ENCODE measurements at regions not wholly inside any gene's neighbourhood (a gene's known extent, or its start where the extent isn't known, plus 50 kb on each side); places are given as distances from the start of the nearest gene placed in this dataset.
A peak's percentile ranks its signal among the peaks of the same experiment; 100 is the strongest.

DNA sequence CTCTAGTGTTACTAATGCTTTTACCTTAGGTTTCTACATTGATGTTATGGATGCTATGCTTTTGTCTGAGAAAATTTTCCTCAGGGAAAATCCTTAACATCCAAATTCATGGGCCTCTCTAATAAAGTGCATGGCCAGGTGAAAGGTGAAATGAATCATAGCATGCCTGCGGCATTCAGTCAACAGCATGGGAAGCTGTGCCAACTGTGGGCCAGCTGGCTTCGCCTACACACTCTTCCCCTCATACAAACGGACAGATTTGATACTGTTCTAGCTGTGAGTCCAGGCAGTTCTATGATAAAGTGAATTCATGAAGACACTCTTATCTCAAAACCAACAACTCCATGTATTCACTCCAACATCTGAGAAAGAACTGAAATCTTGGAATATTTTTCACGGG is 374.1 kb downstream of the PLK2 start:
- CTCF ChIA-PET: no interaction called here

DNA sequence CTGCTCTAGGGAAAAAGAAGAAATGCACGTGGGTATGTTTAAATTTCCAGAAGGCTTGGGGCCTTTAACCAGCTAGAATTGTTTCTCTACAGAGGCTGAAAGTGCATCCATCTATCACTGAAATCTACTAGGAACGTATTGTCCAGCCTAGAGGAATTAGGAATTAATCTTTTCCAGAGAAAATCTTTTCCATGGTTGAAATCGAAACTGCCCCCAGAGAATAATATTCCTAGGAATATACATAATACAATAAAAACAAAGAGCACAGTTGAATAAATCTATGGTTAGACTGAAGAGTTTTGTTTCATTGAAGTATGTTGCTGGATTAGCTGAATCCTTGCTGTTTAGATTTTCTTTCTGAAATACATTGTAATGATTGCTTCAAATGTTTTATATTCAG is 378.5 kb downstream of the PLK2 start:
- intact Hi-C loops (cut with micrococcal nuclease): no loop called here
- Histone ChIP-seq H3K4me3 (ENCODE audit: low read length) (no peak overlapping the region), H3K4me1 (ENCODE audit: insufficient read depth, low read length) (peaks cover 30% of the 10 kb centered on the region), H3K27me3 (ENCODE audit: low read length) (no peaks in the 10 kb centered on the region), H3K4me2 (ENCODE audit: low read length) (no peak overlapping the region), H3K9me2 (replicated peaks; ENCODE audit: low read length) (no peaks in the 10 kb centered on the region), H3K9me3 (ENCODE audit: low read length) (no peaks in the 10 kb centered on the region), H4K20me1 (ENCODE audit: low read length) (no peaks in the 10 kb centered on the region), H3K27ac (ENCODE audit: low read length) (peak overlapping the region; percentile 86), H3K79me2 (ENCODE audit: low read length) (no peaks in the 10 kb centered on the region), H3F3A (ENCODE audit: low read length, unreplicated experiment) (no peaks in the 10 kb centered on the region), H3K36me3 (ENCODE audit: low read depth, low read length) (no peaks in the 10 kb centered on the region), H3K9ac (ENCODE audit: low read length) (peak overlapping the region; percentile 55; the same call in 1 of the 2 replicates), H2AFZ (ENCODE audit: low read length) (no peak overlapping the region)
- ATAC-seq (no peak), DNase-seq (no peak)
- TF ChIP-seq EZH2phosphoT487 (IDR thresholded peaks at IDR 0.05; ENCODE audit: borderline replicate concordance, low read length) (no peak), EZH2 (IDR thresholded peaks at IDR 0.05; ENCODE audit: low read length, unreplicated experiment) (no peak), CTCF (conservative IDR thresholded peaks at IDR 0.05; ENCODE audit: low read depth, low read length) (no peak)
- ChIA-PET CTCF (no interaction called here), POLR2A (ENCODE audit: unreplicated experiment) (no interaction called here)
- no TSS peak for BruUV-seq (replicated peaks)

More for the DNA sequence above, 374.1 kb downstream of the PLK2 start:
- H3K4me2 ChIP-seq (ENCODE audit: low read length): peak overlapping the region; percentile 63
- no peaks in the 10 kb centered on the region for H3F3A ChIP-seq (ENCODE audit: low read length, unreplicated experiment)
- no peak overlapping the region for H2AFZ ChIP-seq (ENCODE audit: low read length)
- no peak overlapping the region for H3K4me3 ChIP-seq (ENCODE audit: low read length)
- DNase-seq: peak; percentile 84
- TF ChIP-seq EZH2phosphoT487 (IDR thresholded peaks at IDR 0.05; ENCODE audit: borderline replicate concordance, low read length): no peak
- no peak for TF ChIP-seq EZH2 (IDR thresholded peaks at IDR 0.05; ENCODE audit: low read length, unreplicated experiment)
- TF ChIP-seq CTCF (conservative IDR thresholded peaks at IDR 0.05; ENCODE audit: low read depth, low read length): no peak
- POLR2A ChIA-PET (ENCODE audit: unreplicated experiment): no interaction called here
- peak overlapping the region; percentile 79 for H3K27ac ChIP-seq (ENCODE audit: low read length)
- H3K4me1 ChIP-seq (ENCODE audit: insufficient read depth, low read length): peaks cover 21% of the 10 kb centered on the region
- H3K9me3 ChIP-seq (ENCODE audit: low read length): no peaks in the 10 kb centered on the region
- no TSS peak for BruUV-seq (replicated peaks)
- no peaks in the 10 kb centered on the region for H4K20me1 ChIP-seq (ENCODE audit: low read length)
- H3K9me2 ChIP-seq (replicated peaks; ENCODE audit: low read length): no peaks in the 10 kb centered on the region
- ATAC-seq: peak; percentile 76
- no peaks in the 10 kb centered on the region for H3K79me2 ChIP-seq (ENCODE audit: low read length)
- H3K9ac ChIP-seq (ENCODE audit: low read length): peak overlapping the region; percentile 70
- H3K36me3 ChIP-seq (ENCODE audit: low read depth, low read length): no peaks in the 10 kb centered on the region
- intact Hi-C loops (cut with micrococcal nuclease): no loop called here
- no peaks in the 10 kb centered on the region for H3K27me3 ChIP-seq (ENCODE audit: low read length)

GRCh38 chr5:58080573-58080972 is 379.3 kb downstream of the PLK2 start:
- Histone ChIP-seq H3K9me3 (ENCODE audit: low read length) (no peaks in the 10 kb centered on the region), H3K36me3 (ENCODE audit: low read depth, low read length) (no peaks in the 10 kb centered on the region), H3K79me2 (ENCODE audit: low read length) (no peaks in the 10 kb centered on the region), H3K27ac (ENCODE audit: low read length) (peak overlapping the region; percentile 86), H3F3A (ENCODE audit: low read length, unreplicated experiment) (no peaks in the 10 kb centered on the region), H3K4me1 (ENCODE audit: insufficient read depth, low read length) (peaks cover 30% of the 10 kb centered on the region), H3K4me2 (ENCODE audit: low read length) (peak overlapping the region; percentile 48), H3K4me3 (ENCODE audit: low read length) (no peak overlapping the region), H3K9me2 (replicated peaks; ENCODE audit: low read length) (no peaks in the 10 kb centered on the region), H2AFZ (ENCODE audit: low read length) (no peak overlapping the region), H4K20me1 (ENCODE audit: low read length) (no peaks in the 10 kb centered on the region), H3K27me3 (ENCODE audit: low read length) (no peaks in the 10 kb centered on the region), H3K9ac (ENCODE audit: low read length) (peak overlapping the region; percentile 55)
- BruUV-seq (replicated peaks): no TSS peak
- peak; percentile 71 for DNase-seq
- intact Hi-C loops (cut with micrococcal nuclease): no loop called here
- ChIA-PET CTCF (no interaction called here), POLR2A (ENCODE audit: unreplicated experiment) (interaction anchor here (0.5 kb wide), 1 partner anchor 72 kb away, joined by 5 read pairs; no protein-coding TSS in a partner anchor)
- peak; percentile 76 for ATAC-seq
- TF ChIP-seq EZH2phosphoT487 (IDR thresholded peaks at IDR 0.05; ENCODE audit: borderline replicate concordance, low read length) (no peak), CTCF (conservative IDR thresholded peaks at IDR 0.05; ENCODE audit: low read depth, low read length) (no peak), EZH2 (IDR thresholded peaks at IDR 0.05; ENCODE audit: low read length, unreplicated experiment) (no peak)

Measured in PC-3 (cell line).